Esophagus squamous epithelium (tissue), 4 donors: ENCODE measurements at regions not wholly inside any gene's neighbourhood (a gene's known extent, or its start where the extent isn't known, plus 50 kb on each side); places are given as distances from the start of the nearest gene placed in this dataset.

Experiments
- POLR2A ChIP-seq, 4 donors: fragments of 450-650 bp; IDR thresholded peaks; one replicate each; pipeline ENCODE4 v1.6.1; 2017; ENCODE audit warnings: antibody characterized with exemption in 4 of 4, mild to moderate bottlenecking in 4 of 4, moderate library complexity in 3 of 4
- TF ChIP-seq, protein P1 (sequence below), 6 experiments: fragments of 450-650 bp in 4 of 6; fragments of 200-600 bp in 2 of 6; sonication (generic) in 2 of 6; IDR thresholded peaks; one replicate each; pipeline ENCODE4 v1.5.1; 2016 to 2019; ENCODE audit warnings: antibody characterized with exemption in 6 of 6, mild to moderate bottlenecking in 4 of 6, moderate library complexity in 4 of 6

DNA sequence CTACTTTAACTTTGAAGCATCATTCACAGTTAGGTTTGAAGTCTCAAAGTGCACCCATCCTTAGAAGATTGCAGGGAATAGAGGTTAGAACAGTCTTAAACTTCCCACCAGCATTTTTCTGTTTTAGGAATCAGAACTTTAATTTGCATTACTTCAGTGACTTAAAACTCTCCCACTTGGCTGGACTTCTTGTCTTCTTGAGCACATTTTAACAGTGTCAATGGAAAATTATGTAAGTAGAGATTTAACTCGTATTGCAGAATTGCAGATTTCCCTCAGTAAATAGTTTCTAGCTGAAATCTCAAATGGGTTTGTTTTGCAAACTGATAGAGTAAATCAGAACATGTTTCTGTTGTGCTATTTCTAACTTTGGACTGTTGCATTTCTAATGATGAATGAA lies 369.6 kb downstream of the OTOL1 start:
- TF ChIP-seq POLR2A (IDR thresholded peaks at IDR 0.05), result no peak
- TF ChIP-seq, protein P1, sequence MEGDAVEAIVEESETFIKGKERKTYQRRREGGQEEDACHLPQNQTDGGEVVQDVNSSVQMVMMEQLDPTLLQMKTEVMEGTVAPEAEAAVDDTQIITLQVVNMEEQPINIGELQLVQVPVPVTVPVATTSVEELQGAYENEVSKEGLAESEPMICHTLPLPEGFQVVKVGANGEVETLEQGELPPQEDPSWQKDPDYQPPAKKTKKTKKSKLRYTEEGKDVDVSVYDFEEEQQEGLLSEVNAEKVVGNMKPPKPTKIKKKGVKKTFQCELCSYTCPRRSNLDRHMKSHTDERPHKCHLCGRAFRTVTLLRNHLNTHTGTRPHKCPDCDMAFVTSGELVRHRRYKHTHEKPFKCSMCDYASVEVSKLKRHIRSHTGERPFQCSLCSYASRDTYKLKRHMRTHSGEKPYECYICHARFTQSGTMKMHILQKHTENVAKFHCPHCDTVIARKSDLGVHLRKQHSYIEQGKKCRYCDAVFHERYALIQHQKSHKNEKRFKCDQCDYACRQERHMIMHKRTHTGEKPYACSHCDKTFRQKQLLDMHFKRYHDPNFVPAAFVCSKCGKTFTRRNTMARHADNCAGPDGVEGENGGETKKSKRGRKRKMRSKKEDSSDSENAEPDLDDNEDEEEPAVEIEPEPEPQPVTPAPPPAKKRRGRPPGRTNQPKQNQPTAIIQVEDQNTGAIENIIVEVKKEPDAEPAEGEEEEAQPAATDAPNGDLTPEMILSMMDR (IDR thresholded peaks at IDR 0.05), result no peak
